SK-N-SH (cell line): ENCODE measurements at regions not wholly inside any gene's neighbourhood (a gene's known extent, or its start where the extent isn't known, plus 50 kb on each side); places are given as distances from the start of the nearest gene placed in this dataset.

Experiments
- CTCF ChIA-PET: fragments of 300-600, 350-600 bp; formaldehyde crosslinking; extraction: SDS; loops from one replicate; lab custom pipeline; 2021; lab: Yijun Ruan, JAX
- POLR2A ChIA-PET: fragments of 350-600 bp; sonication (Branson Sonifier 250); formaldehyde crosslinking; extraction: SDS; loops from one replicate; lab custom pipeline; 2020; ENCODE audit warnings: antibody characterized with exemption, inconsistent platforms; lab: Yijun Ruan, JAX
- DNase-seq: peaks from one replicate; pipeline ENCODE4 v3.0.0; 2012
- H2AFZ ChIP-seq: fragments of 200-600 bp; sonication (generic); 2 replicates; pipeline ENCODE4 v1.8.1; 2016; ENCODE audit warnings: antibody characterized with exemption, mild to moderate bottlenecking, low read depth
- H3F3A ChIP-seq: fragments of 200-600 bp; sonication (generic); replicated peaks from 2 replicates; pipeline ENCODE3; 2016; ENCODE audit warnings: antibody characterized with exemption, mild to moderate bottlenecking; ENCODE audit not compliant: insufficient read depth
- H3K27ac ChIP-seq, 2 experiments: fragments of 200-500 bp in 1 of 2; fragments of 200-600 bp in 1 of 2; sonication (Bioruptor generic) in 1 of 2; sonication (generic), shearing (Covaris generic) in 1 of 2; 2 replicates each; pipeline versions ENCODE4 v1.5.1 to v1.6.1; 2014 to 2016; ENCODE audit warnings: low read depth in 2 of 2, inconsistent platforms in 1 of 2, low read length in 1 of 2, mild to moderate bottlenecking in 1 of 2, mixed read lengths in 1 of 2
- H3K27me3 ChIP-seq: fragments of 200-600 bp; sonication (generic), shearing (Covaris generic); 2 replicates; pipeline ENCODE4 v1.6.1; 2016; ENCODE audit warnings: mixed run types; ENCODE audit not compliant: insufficient read depth
- H3K36me3 ChIP-seq, 2 experiments: fragments of 200-500 bp in 1 of 2; fragments of 200-600 bp in 1 of 2; sonication (Bioruptor generic) in 1 of 2; sonication (generic) in 1 of 2; replicated peaks in 1 of 2; 2 replicates each; pipeline versions ENCODE3 to v1.5.1; 2014 to 2016; ENCODE audit warnings: low read length in 1 of 2, mild to moderate bottlenecking in 1 of 2; ENCODE audit not compliant: insufficient read depth in 2 of 2, control insufficient read depth in 1 of 2
- H3K4me1 ChIP-seq, 2 experiments: fragments of 200-500 bp in 1 of 2; fragments of 200-600 bp in 1 of 2; sonication (Bioruptor generic) in 1 of 2; sonication (generic), shearing (Covaris generic) in 1 of 2; 2 replicates each; pipeline versions ENCODE4 v1.5.1 to v1.6.1; 2014 to 2016; ENCODE audit warnings: low read depth in 1 of 2, low read length in 1 of 2, mixed run types in 1 of 2; ENCODE audit not compliant: insufficient read depth in 2 of 2, control insufficient read depth in 1 of 2
- H3K4me2 ChIP-seq: fragments of 200-600 bp; sonication (generic), shearing (Covaris generic); 2 replicates; pipeline ENCODE4 v1.6.1; 2017; ENCODE audit warnings: mixed run types
- H3K4me3 ChIP-seq, 2 experiments: fragments of 200-500 bp in 1 of 2; fragments of 200-600 bp in 1 of 2; sonication (Bioruptor generic) in 1 of 2; sonication (generic), shearing (Covaris generic) in 1 of 2; 2 replicates each; pipeline versions ENCODE4 v1.5.1 to v1.8.1; 2014 to 2016; ENCODE audit warnings: low read depth in 2 of 2, inconsistent platforms in 1 of 2, low read length in 1 of 2, mild to moderate bottlenecking in 1 of 2, mixed read lengths in 1 of 2, moderate library complexity in 1 of 2
- H3K79me2 ChIP-seq: fragments of 200-600 bp; sonication (generic); 2 replicates; pipeline ENCODE4 v1.8.1; 2017; ENCODE audit warnings: mild to moderate bottlenecking; ENCODE audit not compliant: insufficient read depth
- H3K9ac ChIP-seq: fragments of 200-600 bp; sonication (generic); 2 replicates; pipeline ENCODE4 v1.6.1; 2017; ENCODE audit warnings: mixed run types
- H3K9me2 ChIP-seq: fragments of 200-600 bp; sonication (generic); 2 replicates; pipeline ENCODE4 v1.6.1; 2017; ENCODE audit warnings: mixed run types
- H3K9me3 ChIP-seq: fragments of 200-600 bp; sonication (generic); 2 replicates; pipeline ENCODE4 v1.6.1; 2017; ENCODE audit warnings: mixed run types, mild to moderate bottlenecking, moderate library complexity
- H4K20me1 ChIP-seq: fragments of 200-600 bp; sonication (generic); 2 replicates; pipeline ENCODE4 v1.6.1; 2017; ENCODE audit warnings: mild to moderate bottlenecking, mixed run types; ENCODE audit not compliant: insufficient read depth
- EP300 ChIP-seq, 2 experiments: IDR thresholded peaks; 2 replicates each; pipeline versions ENCODE4 v1.4.0 to v1.6.1; 2012; ENCODE audit warnings: borderline replicate concordance in 1 of 2, low read depth in 1 of 2, low read length in 1 of 2
- EZH2phosphoT487 ChIP-seq: fragments of 200-600 bp; sonication (generic); IDR thresholded peaks from 2 replicates; pipeline ENCODE4 v1.6.1; 2017; ENCODE audit warnings: low read depth, mixed run types, mild to moderate bottlenecking, antibody characterized with exemption, moderate library complexity, borderline replicate concordance
- FOSL2 ChIP-seq: IDR thresholded peaks from 2 replicates; pipeline ENCODE4 v1.4.0; 2012; ENCODE audit warnings: low read depth, mild to moderate bottlenecking, moderate library complexity, borderline replicate concordance
- FOXM1 ChIP-seq: IDR thresholded peaks from 2 replicates; pipeline ENCODE4 v1.4.0; 2012; ENCODE audit warnings: low read depth, mild to moderate bottlenecking
- GABPA ChIP-seq: IDR thresholded peaks from 2 replicates; pipeline ENCODE4 v1.4.0; 2012; ENCODE audit warnings: low read depth, mild to moderate bottlenecking
- GATA2 ChIP-seq: sonication (generic); formaldehyde crosslinking; IDR thresholded peaks from 2 replicates; pipeline ENCODE4 v1.5.0; 2020; ENCODE audit warnings: mild to moderate bottlenecking, missing genetic modification reagents
- IRF3 ChIP-seq: fragments of 150-350 bp; IDR thresholded peaks from 2 replicates; pipeline ENCODE4 v1.6.1; 2016; ENCODE audit warnings: mild to moderate bottlenecking, low read depth, low read length
- JUND ChIP-seq: IDR thresholded peaks from 2 replicates; pipeline ENCODE4 v1.4.0; 2012
- MAX ChIP-seq: IDR thresholded peaks from 2 replicates; pipeline ENCODE4 v1.4.0; 2012; ENCODE audit warnings: low read depth
- MEF2A ChIP-seq: IDR thresholded peaks from 2 replicates; pipeline ENCODE4 v1.4.0; 2012; ENCODE audit warnings: low read depth, borderline replicate concordance
- PBX3 ChIP-seq: IDR thresholded peaks from 2 replicates; pipeline ENCODE4; 2012
- RAD21 ChIP-seq: IDR thresholded peaks from 2 replicates; pipeline ENCODE4 v1.6.1; 2012; ENCODE audit warnings: mild to moderate bottlenecking, low read length
- RCOR1 ChIP-seq: fragments of 150-350 bp; IDR thresholded peaks from 2 replicates; pipeline ENCODE4 v1.6.1; 2017; ENCODE audit warnings: antibody characterized with exemption, low read length
- RFX5 ChIP-seq: IDR thresholded peaks from 2 replicates; pipeline ENCODE4 v1.6.1; 2012; ENCODE audit warnings: mild to moderate bottlenecking, improper control_type of control experiment, low read length
- RXRA ChIP-seq: IDR thresholded peaks from 2 replicates; pipeline ENCODE4 v1.4.0; 2012; ENCODE audit warnings: low read depth, mild to moderate bottlenecking, borderline replicate concordance
- SIN3A ChIP-seq: IDR thresholded peaks from 2 replicates; pipeline ENCODE4 v1.6.1; 2012; ENCODE audit warnings: low read depth, mild to moderate bottlenecking, low read length, moderate library complexity, borderline replicate concordance
- TAF1 ChIP-seq: IDR thresholded peaks from 2 replicates; pipeline ENCODE4 v1.6.1; 2012; ENCODE audit warnings: low read depth, mild to moderate bottlenecking, low read length, moderate library complexity, borderline replicate concordance
- USF1 ChIP-seq: IDR thresholded peaks from 2 replicates; pipeline ENCODE4 v1.4.0; 2012; ENCODE audit warnings: low read depth, borderline replicate concordance
- YY1 ChIP-seq: IDR thresholded peaks from 2 replicates; pipeline ENCODE4 v1.4.0; 2012; ENCODE audit warnings: low read depth, mild to moderate bottlenecking
- ZBTB33 ChIP-seq: IDR thresholded peaks from 2 replicates; pipeline ENCODE4 v1.4.0; 2012; ENCODE audit warnings: low read depth, borderline replicate concordance
- WGBS: methylation state at CpG from one replicate; pipeline ENCODE4 v1.1.6; 2017; ENCODE audit warnings: low lambda C conversion rate; 5-methylcytosine and 5-hydroxymethylcytosine counted together

- TF ChIP-seq IRF3: no peak
- no peak for TF ChIP-seq SIN3A
Measured at GRCh38 chr2:81097361-81097760, 792.8 kb upstream of the LRRTM1 start (continued).

GRCh38 chr2:81093031-81093430 lies 788.5 kb upstream of the LRRTM1 start:
- H3K79me2 ChIP-seq: no peaks in the 10 kb centered on the region
- no peak for TF ChIP-seq FOSL2
- TF ChIP-seq EZH2phosphoT487: no peak
- TF ChIP-seq RFX5: no peak
- no peak for TF ChIP-seq GATA2 (CRISPR knock-in tag)
- TF ChIP-seq TAF1: no peak
- TF ChIP-seq, all 33 proteins: peak for 0
- no peaks in the 10 kb centered on the region for H4K20me1 ChIP-seq
- H3K27me3 ChIP-seq: no peaks in the 10 kb centered on the region
- no peaks in the 10 kb centered on the region for H3K9me3 ChIP-seq
- no peaks in the 10 kb centered on the region for H3K4me1 ChIP-seq
- ChIA-PET CTCF (no interaction called here), POLR2A (no interaction called here)
- no peak overlapping the region for H3K9ac ChIP-seq
- no peak overlapping the region for H3K4me2 ChIP-seq
- H3K9me2 ChIP-seq: no peaks in the 10 kb centered on the region
- no peak overlapping the region for H2AFZ ChIP-seq
- no peaks in the 10 kb centered on the region for H3K36me3 ChIP-seq
- no peak overlapping the region for H3K4me3 ChIP-seq
- H3K27ac ChIP-seq: no peak overlapping the region
- DNase-seq: no peak
- no peaks in the 10 kb centered on the region for H3F3A ChIP-seq

GRCh38 chr2:81087646-81088045 lies 783.1 kb upstream of the LRRTM1 start:
- no peak overlapping the region for H3K27ac ChIP-seq
- H2AFZ ChIP-seq: no peak overlapping the region
- no peak overlapping the region for H3K4me2 ChIP-seq
- H4K20me1 ChIP-seq: no peaks in the 10 kb centered on the region
- H3K4me1 ChIP-seq: no peaks in the 10 kb centered on the region
- no peaks in the 10 kb centered on the region for H3K36me3 ChIP-seq
- H3K9ac ChIP-seq: no peak overlapping the region
- no peak for DNase-seq
- ChIA-PET POLR2A (no interaction called here), CTCF (no interaction called here)
- TF ChIP-seq USF1: no peak
- no peak for TF ChIP-seq FOXM1
- TF ChIP-seq RCOR1: no peak
- no peak for TF ChIP-seq YY1
- no peak for TF ChIP-seq GABPA
- no peak for TF ChIP-seq ZBTB33
- TF ChIP-seq EP300 (IDR thresholded peaks at IDR 0.05; ENCODE audit: borderline replicate concordance in 1 of 2, low read depth in 1 of 2, low read length in 1 of 2): no peak
- no peak for TF ChIP-seq MEF2A
- TF ChIP-seq JUND: no peak
- no peak for TF ChIP-seq MAX
- no peak for TF ChIP-seq GATA2 (CRISPR knock-in tag)
- no peak for TF ChIP-seq RAD21
- no peak for TF ChIP-seq RXRA
- TF ChIP-seq PBX3: no peak
- H3K9me2 ChIP-seq: no peaks in the 10 kb centered on the region
- no peaks in the 10 kb centered on the region for H3K27me3 ChIP-seq
- H3K9me3 ChIP-seq: no peaks in the 10 kb centered on the region
- no peaks in the 10 kb centered on the region for H3K79me2 ChIP-seq
- H3F3A ChIP-seq: no peaks in the 10 kb centered on the region
- WGBS: 1% methylated on average over 3 of the region's 3 CpGs
- H3K4me3 ChIP-seq: no peak overlapping the region
